Erythroblast (primary cell): ENCODE measurements at regions not wholly inside any gene's neighbourhood (a gene's known extent, or its start where the extent isn't known, plus 50 kb on each side); places are given as distances from the start of the nearest gene placed in this dataset.

Experiments
- GATA1 ChIP-seq: IDR thresholded peaks from 2 replicates; pipeline ENCODE4 v1.6.1; 2011; ENCODE audit warnings: low read depth, mild to moderate bottlenecking, control low read depth, low read length, moderate library complexity
- POLR2A ChIP-seq: IDR thresholded peaks from 2 replicates; pipeline ENCODE4 v1.6.1; 2011; ENCODE audit warnings: mild to moderate bottlenecking, low read length

DNA sequence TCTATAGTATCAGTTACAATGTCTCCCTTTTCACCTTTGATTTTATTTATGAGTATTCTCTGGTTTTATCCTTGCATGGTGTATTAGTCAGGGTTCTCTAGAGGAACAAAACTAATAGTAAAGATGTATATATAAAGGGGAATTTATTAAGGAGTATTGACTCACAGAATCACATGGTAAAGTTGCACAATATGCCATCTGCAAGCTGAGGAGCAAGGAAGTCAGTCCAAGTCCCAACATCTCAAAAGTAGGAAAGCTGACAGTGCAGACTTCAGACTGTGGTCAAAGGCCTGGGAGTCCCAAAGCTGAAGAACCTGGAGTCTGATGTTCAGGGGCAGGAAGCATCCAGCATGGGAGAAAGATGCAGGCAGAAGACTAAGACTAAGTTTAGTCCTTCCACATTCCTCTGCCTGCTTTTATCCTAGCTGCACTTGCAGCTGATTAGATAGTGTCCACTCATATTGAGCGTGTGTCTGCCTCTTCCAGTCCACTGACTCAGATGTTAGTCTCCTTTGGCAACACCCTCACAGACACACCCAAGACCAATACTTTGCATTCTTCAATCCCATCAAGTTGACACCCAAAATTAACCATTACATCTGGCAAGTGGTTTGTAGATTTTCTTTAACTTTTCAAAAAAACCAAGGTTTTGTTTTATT, 308.0 kb upstream of the LMO3 start:
- no peak for TF ChIP-seq POLR2A
- TF ChIP-seq GATA1 = no peak
